Retinal pigment epithelial cell (primary cell): ENCODE measurements at regions not wholly inside any gene's neighbourhood (a gene's known extent, or its start where the extent isn't known, plus 50 kb on each side); places are given as distances from the start of the nearest gene placed in this dataset.
"Not testable (repeated sequence)": the region's sequence is repeated elsewhere in the genome, so short reads cannot be mapped to it uniquely, and the experiment has no call there.

Experiments
- DNase-seq: peaks from one replicate; pipeline ENCODE4 v3.0.0-alpha.2; 2010; ENCODE audit warnings: low read depth
- H3K4me3 ChIP-seq: 2 replicates; pipeline ENCODE4 v1.5.1; 2011; ENCODE audit warnings: mild to moderate bottlenecking, low read length, control low read depth, moderate library complexity
- CTCF ChIP-seq: conservative IDR thresholded peaks from 2 replicates; pipeline ENCODE4 v1.5.1; 2011; ENCODE audit warnings: low read depth, low read length, control low read depth, inconsistent platforms

- no peak overlapping the region for H3K4me3 ChIP-seq
- DNase-seq: no peak
- no peak for TF ChIP-seq CTCF
Observed at GRCh38 chr2:10224734-10225133, 78.0 kb upstream of the HPCAL1 start.

- TF ChIP-seq CTCF: no peak
- no peak overlapping the region for H3K4me3 ChIP-seq
- DNase-seq: no peak
Observed at GRCh38 chr2:10225291-10226037, 77.2 kb upstream of the HPCAL1 start.

- no peak for DNase-seq
- no peak for TF ChIP-seq CTCF
- no peak overlapping the region for H3K4me3 ChIP-seq
Observed at GRCh38 chr2:10226038-10226724, 76.5 kb upstream of the HPCAL1 start.

- no peak for TF ChIP-seq CTCF
- no peak overlapping the region for H3K4me3 ChIP-seq
- DNase-seq: no peak
Observed at GRCh38 chr2:10228611-10229365, 73.9 kb upstream of the HPCAL1 start.

GRCh38 chr2:10229462-10230099, 73.1 kb upstream of the HPCAL1 start:
- H3K4me3 ChIP-seq: no peak overlapping the region
- TF ChIP-seq CTCF: no peak
- DNase-seq: no peak

GRCh38 chr2:10230499-10230898, 72.2 kb upstream of the HPCAL1 start:
- no peak for TF ChIP-seq CTCF
- no peak for DNase-seq

GRCh38 chr2:10230921-10231320, 71.8 kb upstream of the HPCAL1 start:
- peak; percentile 14 for DNase-seq
- H3K4me3 ChIP-seq: not testable (repeated sequence)

More at GRCh38 chr2:10230499-10230898, 72.2 kb upstream of the HPCAL1 start:
- no peak overlapping the region for H3K4me3 ChIP-seq
